ENCODE measurements at regions not wholly inside any gene's neighbourhood (a gene's known extent, or its start where the extent isn't known, plus 50 kb on each side); places are given as distances from the start of the nearest gene placed in this dataset.

GRCh38 chr12:46459861-46460545 is 87.4 kb upstream of the SLC38A2 start:
- TF ChIP-seq TAF1 (IDR thresholded peaks at IDR 0.05; ENCODE audit: low read depth) (no peak), CTCF (IDR thresholded peaks at IDR 0.05; ENCODE audit: poor library complexity, severe bottlenecking) (no peak)
